Calu3 (cell line): ENCODE measurements at regions not wholly inside any gene's neighbourhood (a gene's known extent, or its start where the extent isn't known, plus 50 kb on each side); places are given as distances from the start of the nearest gene placed in this dataset.

Source experiments
- BruUV-seq: library from RNA; stranded (reverse); fragments of 400-500 nt; replicated peaks from 2 replicates; lab custom pipeline; 2021; lab: Mats Ljungman, UMichigan
- CTCF ChIA-PET: fragments of 300-600 bp; sonication (Branson Sonifier 250); formaldehyde crosslinking; loops from one replicate; lab custom pipeline; 2022; ENCODE audit warnings: antibody characterized with exemption; lab: Charles Lee
- DNase-seq: peaks from one replicate; pipeline ENCODE4 v3.0.0; 2022
- H3K27ac Mint-ChIP-seq: one replicate; pipeline ENCODE4 v1.8.0; 2022; ENCODE audit warnings: mixed read lengths; ENCODE audit not compliant: unreplicated experiment
- H3K27me3 Mint-ChIP-seq: one replicate; pipeline ENCODE4 v1.8.0; 2022; ENCODE audit warnings: mixed read lengths; ENCODE audit not compliant: unreplicated experiment
- H3K36me3 Mint-ChIP-seq: one replicate; pipeline ENCODE4 v1.8.0; 2022; ENCODE audit warnings: mild to moderate bottlenecking, moderate library complexity, mixed read lengths; ENCODE audit not compliant: insufficient read depth, unreplicated experiment
- H3K4me1 Mint-ChIP-seq: one replicate; pipeline ENCODE4 v1.8.0; 2022; ENCODE audit warnings: mild to moderate bottlenecking, low read depth, mixed read lengths; ENCODE audit not compliant: unreplicated experiment
- H3K4me3 Mint-ChIP-seq: one replicate; pipeline ENCODE4 v1.8.0; 2022; ENCODE audit warnings: mild to moderate bottlenecking, low read depth, moderate library complexity, mixed read lengths; ENCODE audit not compliant: unreplicated experiment
- H3K9me3 Mint-ChIP-seq: one replicate; pipeline ENCODE4 v1.8.0; 2022; ENCODE audit warnings: low read depth, mixed read lengths; ENCODE audit not compliant: unreplicated experiment
- intact Hi-C: fragments of 100-400 bp; cut with micrococcal nuclease; formaldehyde crosslinking; loops from one replicate; pipeline ENCODE4 v1.10.0; 2022; ENCODE audit not compliant: unreplicated experiment
- TF ChIP-seq, protein P1 (sequence below): fragments of 200-600 bp; IDR thresholded peaks from one replicate; pipeline ENCODE4 v1.8.0; 2022; ENCODE audit warnings: antibody characterized with exemption; ENCODE audit not compliant: unreplicated experiment

DNA sequence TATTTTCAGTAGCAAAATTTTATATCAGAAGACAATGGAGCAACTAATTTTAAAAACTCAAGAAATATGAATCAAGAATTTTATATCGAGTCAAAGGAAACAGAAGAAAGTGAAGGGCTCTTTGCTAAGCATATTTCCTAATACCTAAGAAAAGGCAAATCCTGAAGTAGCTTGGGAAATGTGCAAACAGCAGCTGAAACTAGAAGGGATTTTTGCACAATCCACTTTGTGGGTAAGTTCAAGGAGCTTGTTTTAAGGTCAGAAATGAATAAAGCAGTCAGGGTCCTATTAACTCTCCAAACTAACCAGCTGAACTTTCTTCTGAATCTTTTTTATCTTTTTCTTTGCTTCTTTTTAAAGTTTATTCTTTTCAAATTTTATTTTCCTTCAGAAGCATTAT, 500.9 kb upstream of the CXorf51A start:
- Mint-ChIP-seq H3K36me3 (no peaks in the 10 kb centered on the region), H3K4me3 (no peak overlapping the region), H3K9me3 (peaks cover 8% of the 10 kb centered on the region), H3K4me1 (no peaks in the 10 kb centered on the region), H3K27me3 (no peaks in the 10 kb centered on the region), H3K27ac (no peak overlapping the region)
- CTCF ChIA-PET = no interaction called here
- intact Hi-C loops = no loop called here
- no TSS peak for BruUV-seq
- TF ChIP-seq, protein P1, sequence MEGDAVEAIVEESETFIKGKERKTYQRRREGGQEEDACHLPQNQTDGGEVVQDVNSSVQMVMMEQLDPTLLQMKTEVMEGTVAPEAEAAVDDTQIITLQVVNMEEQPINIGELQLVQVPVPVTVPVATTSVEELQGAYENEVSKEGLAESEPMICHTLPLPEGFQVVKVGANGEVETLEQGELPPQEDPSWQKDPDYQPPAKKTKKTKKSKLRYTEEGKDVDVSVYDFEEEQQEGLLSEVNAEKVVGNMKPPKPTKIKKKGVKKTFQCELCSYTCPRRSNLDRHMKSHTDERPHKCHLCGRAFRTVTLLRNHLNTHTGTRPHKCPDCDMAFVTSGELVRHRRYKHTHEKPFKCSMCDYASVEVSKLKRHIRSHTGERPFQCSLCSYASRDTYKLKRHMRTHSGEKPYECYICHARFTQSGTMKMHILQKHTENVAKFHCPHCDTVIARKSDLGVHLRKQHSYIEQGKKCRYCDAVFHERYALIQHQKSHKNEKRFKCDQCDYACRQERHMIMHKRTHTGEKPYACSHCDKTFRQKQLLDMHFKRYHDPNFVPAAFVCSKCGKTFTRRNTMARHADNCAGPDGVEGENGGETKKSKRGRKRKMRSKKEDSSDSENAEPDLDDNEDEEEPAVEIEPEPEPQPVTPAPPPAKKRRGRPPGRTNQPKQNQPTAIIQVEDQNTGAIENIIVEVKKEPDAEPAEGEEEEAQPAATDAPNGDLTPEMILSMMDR = no peak
- DNase-seq = no peak
